NB4 (cell line): ENCODE measurements at regions not wholly inside any gene's neighbourhood (a gene's known extent, or its start where the extent isn't known, plus 50 kb on each side); places are given as distances from the start of the nearest gene placed in this dataset.
A peak's percentile ranks its signal among the peaks of the same experiment; 100 is the strongest.
"Not testable (repeated sequence)": the region's sequence is repeated elsewhere in the genome, so short reads cannot be mapped to it uniquely, and the experiment has no call there.

ENCODE experiments used
- DNase-seq: peaks from one replicate; pipeline ENCODE4 v3.0.0; 2010; ENCODE audit warnings: low read depth
- H3K4me3 ChIP-seq: one replicate; pipeline ENCODE4 v1.5.1; 2011; ENCODE audit warnings: mild to moderate bottlenecking, low read depth, low read length, moderate library complexity
- MYC ChIP-seq: IDR thresholded peaks from 2 replicates; pipeline ENCODE4 v1.6.1; 2011; ENCODE audit warnings: low read depth, low read length
- POLR2A ChIP-seq: IDR thresholded peaks from 2 replicates; pipeline ENCODE4 v1.6.1; 2011; ENCODE audit warnings: mild to moderate bottlenecking; ENCODE audit not compliant: insufficient read length; ENCODE audit errors: extremely low read depth
- TF ChIP-seq, protein P1 (sequence below): IDR thresholded peaks from 2 replicates; pipeline ENCODE4 v1.6.1; 2011; ENCODE audit warnings: low read depth, low read length
- TF ChIP-seq, protein P2 (sequence below): IDR thresholded peaks from one replicate; pipeline ENCODE4 v1.5.1; 2012; ENCODE audit warnings: low read depth, low read length

DNA sequence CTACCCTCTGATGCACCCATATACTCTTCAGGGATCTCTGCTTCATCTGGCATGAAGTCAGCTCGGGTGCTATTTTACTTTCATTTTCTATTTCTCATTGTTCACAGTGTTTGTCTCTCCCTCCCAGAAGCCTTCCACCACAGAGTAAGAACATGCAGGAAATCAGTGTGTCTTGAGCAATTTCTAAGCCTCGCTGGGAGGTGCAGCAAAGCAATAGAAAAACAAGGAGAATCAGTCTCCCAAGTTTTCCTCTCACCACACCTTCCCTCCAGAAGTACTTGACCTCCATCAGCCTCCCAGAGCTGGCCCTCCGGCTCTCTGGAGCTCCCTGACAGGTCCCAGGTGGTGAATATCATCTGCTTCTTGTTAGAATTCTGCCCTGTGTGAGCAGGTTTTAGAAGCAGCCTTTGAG, 594.7 kb upstream of the CAMK1G start:
- TF ChIP-seq, protein P1, sequence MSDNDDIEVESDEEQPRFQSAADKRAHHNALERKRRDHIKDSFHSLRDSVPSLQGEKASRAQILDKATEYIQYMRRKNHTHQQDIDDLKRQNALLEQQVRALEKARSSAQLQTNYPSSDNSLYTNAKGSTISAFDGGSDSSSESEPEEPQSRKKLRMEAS = no peak
- no peak for TF ChIP-seq MYC
- no peak for TF ChIP-seq POLR2A
- TF ChIP-seq, protein P2, sequence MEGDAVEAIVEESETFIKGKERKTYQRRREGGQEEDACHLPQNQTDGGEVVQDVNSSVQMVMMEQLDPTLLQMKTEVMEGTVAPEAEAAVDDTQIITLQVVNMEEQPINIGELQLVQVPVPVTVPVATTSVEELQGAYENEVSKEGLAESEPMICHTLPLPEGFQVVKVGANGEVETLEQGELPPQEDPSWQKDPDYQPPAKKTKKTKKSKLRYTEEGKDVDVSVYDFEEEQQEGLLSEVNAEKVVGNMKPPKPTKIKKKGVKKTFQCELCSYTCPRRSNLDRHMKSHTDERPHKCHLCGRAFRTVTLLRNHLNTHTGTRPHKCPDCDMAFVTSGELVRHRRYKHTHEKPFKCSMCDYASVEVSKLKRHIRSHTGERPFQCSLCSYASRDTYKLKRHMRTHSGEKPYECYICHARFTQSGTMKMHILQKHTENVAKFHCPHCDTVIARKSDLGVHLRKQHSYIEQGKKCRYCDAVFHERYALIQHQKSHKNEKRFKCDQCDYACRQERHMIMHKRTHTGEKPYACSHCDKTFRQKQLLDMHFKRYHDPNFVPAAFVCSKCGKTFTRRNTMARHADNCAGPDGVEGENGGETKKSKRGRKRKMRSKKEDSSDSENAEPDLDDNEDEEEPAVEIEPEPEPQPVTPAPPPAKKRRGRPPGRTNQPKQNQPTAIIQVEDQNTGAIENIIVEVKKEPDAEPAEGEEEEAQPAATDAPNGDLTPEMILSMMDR = no peak
- H3K4me3 ChIP-seq = peak overlapping the region; percentile 59
- peak; percentile 72 for DNase-seq

DNA sequence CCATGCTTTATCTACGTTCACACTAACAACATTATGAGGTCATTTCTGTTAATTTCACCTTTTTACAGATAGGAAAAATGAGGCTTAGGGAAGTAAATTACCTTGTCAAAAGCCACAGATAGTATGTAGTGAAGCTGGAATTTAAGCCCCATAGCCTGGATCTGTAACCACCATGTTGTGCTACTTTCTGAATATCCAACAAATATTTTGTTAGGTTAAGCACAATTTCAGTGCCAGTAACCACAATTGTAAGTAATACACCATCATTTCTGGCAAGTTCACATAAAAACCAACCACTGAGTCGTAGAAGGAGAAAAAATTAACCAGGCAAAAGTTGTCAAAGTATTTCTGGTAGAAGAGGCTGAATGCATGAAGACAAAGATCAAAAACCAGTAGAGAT, 593.1 kb upstream of the CAMK1G start:
- DNase-seq = no peak
- TF ChIP-seq, protein P2 = no peak
- TF ChIP-seq MYC (no peak), POLR2A (no peak)
- TF ChIP-seq, protein P1 = no peak

DNA sequence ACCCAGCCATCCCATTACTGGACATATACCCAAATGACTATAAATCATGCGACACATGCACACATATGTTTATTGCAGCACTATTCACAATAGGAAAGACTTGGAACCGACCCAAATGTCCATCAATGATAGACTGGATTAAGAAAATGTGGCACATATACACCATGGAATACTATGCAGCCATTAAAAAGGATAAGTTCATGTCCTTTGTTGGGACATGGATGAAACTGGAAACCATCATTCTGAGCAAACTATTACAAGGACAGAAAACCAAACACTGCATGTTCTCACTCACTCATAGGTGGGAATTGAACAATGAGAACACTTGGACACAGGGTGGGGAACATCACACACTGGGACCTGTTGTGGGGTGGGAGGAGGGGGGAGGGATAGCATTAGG, 586.5 kb upstream of the CAMK1G start:
- H3K4me3 ChIP-seq, DNase-seq: not testable (repeated sequence)

More for the DNA sequence above, 593.1 kb upstream of the CAMK1G start:
- no peak overlapping the region for H3K4me3 ChIP-seq

DNA sequence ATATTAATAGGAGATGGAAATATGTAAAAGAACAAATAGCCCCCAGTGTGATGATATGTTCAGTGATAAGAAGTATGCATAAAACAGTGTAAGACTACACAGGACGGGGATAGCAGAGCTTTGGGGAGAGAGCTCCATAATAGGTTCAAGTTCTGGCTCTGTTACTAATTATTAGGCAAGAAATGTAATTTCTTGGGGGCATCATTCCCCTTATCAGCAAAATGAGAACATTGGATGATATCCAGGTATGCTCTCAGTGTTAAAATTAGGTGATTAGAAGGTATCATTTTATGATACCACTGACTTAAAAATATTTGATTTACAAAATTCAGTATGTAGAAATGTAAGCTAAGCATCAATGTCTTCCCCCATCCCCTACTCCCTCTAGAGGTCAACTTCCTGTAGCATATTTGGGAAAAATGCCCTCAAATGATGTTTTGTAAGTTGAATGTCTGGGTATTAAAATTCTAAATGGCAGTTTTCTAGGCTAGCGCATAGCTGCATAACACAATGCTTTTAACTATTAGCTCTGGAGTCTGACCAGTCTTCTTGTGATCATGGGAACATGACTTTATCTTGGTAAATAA, 585.7 kb upstream of the CAMK1G start:
- no peak for TF ChIP-seq POLR2A
- no peak for TF ChIP-seq MYC
- TF ChIP-seq, protein P2 = no peak
- TF ChIP-seq, protein P1 = no peak
- no peak overlapping the region for H3K4me3 ChIP-seq
- DNase-seq = peak; percentile 8

DNA sequence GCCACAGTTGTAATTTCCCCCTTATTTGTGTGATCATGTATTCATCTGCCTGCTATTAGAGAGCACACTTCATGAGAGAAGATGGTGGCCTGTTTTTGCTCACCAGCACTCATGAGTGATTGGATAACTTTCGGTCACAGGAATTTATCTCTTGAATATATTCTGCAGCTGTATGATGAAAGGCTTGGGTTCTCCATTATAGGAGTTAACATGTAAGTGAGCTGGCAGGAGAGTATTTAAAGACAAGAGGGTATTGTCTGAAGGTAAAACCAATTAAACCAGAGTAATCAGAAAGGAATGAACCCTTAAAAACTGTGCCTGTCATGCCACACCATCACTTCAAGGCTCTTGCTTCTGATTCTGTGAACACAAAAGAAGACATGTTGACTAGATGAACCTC, 574.9 kb upstream of the CAMK1G start:
- no peak for DNase-seq
- TF ChIP-seq, protein P2 = no peak
- TF ChIP-seq POLR2A (no peak), MYC (no peak)
- TF ChIP-seq, protein P1 = no peak
- no peak overlapping the region for H3K4me3 ChIP-seq

DNA sequence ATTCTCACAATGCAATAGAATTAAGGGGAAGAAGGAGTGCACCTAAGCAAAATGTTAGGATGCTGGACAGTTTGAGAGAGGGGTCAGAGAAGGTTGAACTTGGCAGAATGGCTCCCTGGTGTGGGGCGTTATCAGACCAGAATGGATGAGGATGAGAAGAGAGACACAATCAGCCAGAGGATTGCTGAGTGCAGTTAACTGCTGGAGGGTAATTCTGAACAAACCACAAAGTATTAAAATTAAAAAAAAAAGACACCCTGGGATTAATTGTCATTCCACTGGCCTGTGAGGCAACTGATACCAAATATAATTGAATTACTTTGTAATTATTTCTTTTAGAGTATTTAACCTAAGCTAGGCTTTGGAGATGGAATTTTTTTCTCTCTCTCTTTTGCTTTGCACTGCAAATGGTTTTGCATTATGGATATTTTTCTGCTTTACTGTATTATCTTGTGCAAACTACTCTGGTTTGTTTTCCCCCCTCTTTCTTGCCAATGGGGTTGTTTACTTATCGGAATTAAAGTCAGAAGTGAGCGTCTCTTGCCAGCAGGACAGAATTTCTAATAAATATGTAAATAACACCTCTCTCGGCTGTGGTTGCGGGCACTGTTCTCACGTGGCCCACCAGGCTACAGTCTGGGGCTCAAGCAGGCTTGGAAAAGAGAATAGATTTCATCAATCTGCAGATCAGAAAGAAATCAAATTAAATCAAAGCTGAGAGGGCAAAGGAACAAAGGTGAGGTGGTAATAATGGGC, 572.9 kb upstream of the CAMK1G start:
- H3K4me3 ChIP-seq = no peak overlapping the region
- DNase-seq = no peak
- TF ChIP-seq, protein P2 = no peak
- TF ChIP-seq, protein P1 = no peak
- TF ChIP-seq MYC (no peak), POLR2A (no peak)
